Epithelial cell of proximal tubule (primary cell): ENCODE measurements at regions not wholly inside any gene's neighbourhood (a gene's known extent, or its start where the extent isn't known, plus 50 kb on each side); places are given as distances from the start of the nearest gene placed in this dataset.
"Not testable (repeated sequence)": the region's sequence is repeated elsewhere in the genome, so short reads cannot be mapped to it uniquely, and the experiment has no call there.

Experiments used
- DNase-seq: peaks from one replicate; pipeline ENCODE4 v3.0.0-alpha.2; 2011; ENCODE audit warnings: low read depth
- H3K4me3 ChIP-seq: 2 replicates; pipeline ENCODE4 v1.5.1; 2011; ENCODE audit warnings: low read depth, mild to moderate bottlenecking, low read length
- TF ChIP-seq, protein P1 (sequence below): conservative IDR thresholded peaks from 2 replicates; pipeline ENCODE4 v1.5.1; 2012; ENCODE audit warnings: low read depth, mild to moderate bottlenecking, low read length

DNA sequence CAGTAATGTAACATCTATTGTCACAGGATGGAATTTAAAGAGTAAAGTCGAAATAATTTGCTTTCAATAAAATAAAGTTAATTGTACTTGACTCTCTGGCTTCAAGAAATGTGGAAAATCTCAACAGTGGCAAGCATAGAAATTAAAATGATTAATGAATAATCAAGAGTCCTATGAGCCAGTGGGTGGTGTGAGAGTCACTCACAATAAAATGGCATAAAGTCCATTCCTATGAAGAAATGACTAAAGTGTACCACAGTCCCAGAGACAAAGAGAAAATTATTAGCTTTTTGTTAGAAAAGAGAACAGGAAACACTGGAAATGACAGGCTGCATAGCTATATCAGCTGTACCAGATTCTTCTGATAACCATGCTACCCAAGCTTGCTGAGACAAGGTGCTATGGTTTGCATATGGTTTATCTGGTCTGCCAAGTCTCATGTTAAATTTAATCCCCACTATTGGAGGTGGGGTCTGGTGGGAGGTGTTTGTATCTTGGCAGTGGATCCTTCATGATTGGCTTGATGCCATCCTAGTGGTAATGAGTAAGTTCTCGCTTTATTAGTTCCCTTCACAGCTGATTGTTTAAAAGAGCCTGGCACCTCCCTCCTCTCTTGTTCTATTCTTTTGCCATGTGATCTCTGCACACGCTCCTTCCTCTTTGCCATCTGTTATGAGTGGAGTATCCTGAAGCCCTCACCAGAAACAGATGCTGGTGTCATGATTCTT is 647.7 kb upstream of the ITGA1 start:
- no peak for DNase-seq
- TF ChIP-seq, protein P1, sequence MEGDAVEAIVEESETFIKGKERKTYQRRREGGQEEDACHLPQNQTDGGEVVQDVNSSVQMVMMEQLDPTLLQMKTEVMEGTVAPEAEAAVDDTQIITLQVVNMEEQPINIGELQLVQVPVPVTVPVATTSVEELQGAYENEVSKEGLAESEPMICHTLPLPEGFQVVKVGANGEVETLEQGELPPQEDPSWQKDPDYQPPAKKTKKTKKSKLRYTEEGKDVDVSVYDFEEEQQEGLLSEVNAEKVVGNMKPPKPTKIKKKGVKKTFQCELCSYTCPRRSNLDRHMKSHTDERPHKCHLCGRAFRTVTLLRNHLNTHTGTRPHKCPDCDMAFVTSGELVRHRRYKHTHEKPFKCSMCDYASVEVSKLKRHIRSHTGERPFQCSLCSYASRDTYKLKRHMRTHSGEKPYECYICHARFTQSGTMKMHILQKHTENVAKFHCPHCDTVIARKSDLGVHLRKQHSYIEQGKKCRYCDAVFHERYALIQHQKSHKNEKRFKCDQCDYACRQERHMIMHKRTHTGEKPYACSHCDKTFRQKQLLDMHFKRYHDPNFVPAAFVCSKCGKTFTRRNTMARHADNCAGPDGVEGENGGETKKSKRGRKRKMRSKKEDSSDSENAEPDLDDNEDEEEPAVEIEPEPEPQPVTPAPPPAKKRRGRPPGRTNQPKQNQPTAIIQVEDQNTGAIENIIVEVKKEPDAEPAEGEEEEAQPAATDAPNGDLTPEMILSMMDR = no peak
- H3K4me3 ChIP-seq = no peak overlapping the region

DNA sequence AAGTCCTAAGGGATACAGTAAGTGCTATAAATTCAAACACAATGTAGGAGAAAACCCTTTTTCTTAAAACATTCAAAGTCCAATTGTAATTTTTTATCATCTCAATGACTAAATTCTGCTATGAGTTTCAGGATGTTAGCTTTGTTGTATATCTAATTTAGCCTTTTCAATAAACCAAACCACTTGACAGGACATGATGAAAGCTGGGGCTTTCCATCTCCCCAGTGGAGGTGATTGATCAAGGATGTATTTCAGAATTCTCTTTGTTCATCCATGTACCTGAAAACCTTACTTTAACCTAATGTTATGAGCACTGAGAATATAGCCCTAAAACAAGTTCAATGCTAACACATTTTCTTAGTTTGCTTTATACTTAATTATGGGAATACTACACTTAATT is 639.0 kb upstream of the ITGA1 start:
- no peak for DNase-seq
- TF ChIP-seq, protein P1 = no peak
- H3K4me3 ChIP-seq = no peak overlapping the region

DNA sequence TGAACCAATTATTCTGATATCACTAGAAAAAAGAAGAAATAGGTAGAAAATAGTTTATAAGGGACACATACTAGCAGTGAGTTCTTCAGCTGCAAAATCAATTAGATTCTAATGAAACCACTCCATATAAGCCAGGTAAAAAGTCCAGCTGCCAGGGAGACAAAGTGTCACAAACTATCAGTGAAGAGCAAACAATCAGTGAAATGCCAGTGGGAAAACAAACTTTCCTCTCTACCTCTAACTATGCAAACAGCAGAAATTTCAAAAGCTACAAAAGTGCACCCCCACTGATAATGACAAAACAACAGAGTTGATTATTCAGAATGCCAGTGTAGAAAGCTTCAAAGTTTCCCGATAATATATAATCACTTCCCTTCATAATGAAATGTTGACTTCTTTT is 637.2 kb upstream of the ITGA1 start:
- no peak overlapping the region for H3K4me3 ChIP-seq
- no peak for DNase-seq
- TF ChIP-seq, protein P1 = no peak

DNA sequence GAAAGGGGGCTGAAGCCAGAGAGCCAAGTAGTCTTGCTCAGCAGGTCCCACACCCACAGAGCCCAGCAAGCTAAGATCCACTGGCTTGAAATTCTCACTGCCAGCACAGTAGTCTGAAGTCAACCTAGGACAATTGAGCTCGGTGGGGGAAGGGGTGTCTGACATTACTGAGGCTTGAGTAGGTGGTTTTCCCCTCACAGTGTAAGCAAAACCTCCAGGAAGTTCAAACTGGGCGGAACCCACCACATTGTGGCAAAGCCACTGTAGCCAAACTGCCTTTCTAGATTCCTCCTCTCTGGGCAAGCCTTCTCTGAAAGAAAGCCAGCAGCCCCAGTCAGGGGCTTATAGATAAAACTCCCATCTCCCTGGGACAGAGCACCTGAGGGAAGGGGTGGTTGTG is 630.9 kb upstream of the ITGA1 start:
- not testable (repeated sequence) for DNase-seq, H3K4me3 ChIP-seq

DNA sequence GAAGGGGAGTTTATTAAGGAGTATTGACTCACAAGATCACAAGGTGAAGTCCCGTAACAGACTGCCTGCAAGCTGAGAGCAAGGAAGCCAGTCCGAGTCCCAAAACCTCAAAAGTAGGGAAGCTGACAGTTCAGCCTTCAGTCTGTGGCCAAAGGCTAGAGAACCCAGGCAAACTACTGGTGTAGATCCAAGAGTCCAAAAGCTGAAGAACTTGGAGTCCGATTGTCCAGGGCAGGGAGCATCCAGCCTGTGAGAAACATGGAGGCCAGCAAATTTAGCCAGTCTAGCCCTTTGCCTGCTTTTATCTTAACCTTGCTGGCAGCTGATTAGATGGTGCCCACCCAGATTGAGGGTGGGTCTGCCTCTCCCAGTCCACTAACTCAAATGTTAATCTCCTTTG is 621.9 kb upstream of the ITGA1 start:
- not testable (repeated sequence) for DNase-seq, H3K4me3 ChIP-seq

DNA sequence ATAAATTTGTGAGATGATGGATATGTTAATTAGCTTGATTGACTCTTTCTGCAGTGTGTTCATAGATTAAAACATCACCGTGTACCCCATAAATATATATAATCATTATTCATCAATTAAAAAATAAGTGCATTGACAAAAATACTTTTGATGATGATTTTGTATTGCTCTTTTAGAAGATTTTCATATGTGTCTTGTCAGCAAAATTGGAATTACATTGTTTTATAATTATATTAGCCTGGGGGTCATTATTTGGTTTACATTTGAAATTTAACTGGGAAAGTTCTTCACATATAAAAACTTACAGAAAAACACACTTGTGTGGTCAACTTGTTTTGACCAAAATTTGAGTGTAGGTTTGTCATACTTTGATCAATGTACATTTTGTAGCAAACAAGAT is 614.6 kb upstream of the ITGA1 start:
- no peak for DNase-seq
- TF ChIP-seq, protein P1 = no peak
- no peak overlapping the region for H3K4me3 ChIP-seq

DNA sequence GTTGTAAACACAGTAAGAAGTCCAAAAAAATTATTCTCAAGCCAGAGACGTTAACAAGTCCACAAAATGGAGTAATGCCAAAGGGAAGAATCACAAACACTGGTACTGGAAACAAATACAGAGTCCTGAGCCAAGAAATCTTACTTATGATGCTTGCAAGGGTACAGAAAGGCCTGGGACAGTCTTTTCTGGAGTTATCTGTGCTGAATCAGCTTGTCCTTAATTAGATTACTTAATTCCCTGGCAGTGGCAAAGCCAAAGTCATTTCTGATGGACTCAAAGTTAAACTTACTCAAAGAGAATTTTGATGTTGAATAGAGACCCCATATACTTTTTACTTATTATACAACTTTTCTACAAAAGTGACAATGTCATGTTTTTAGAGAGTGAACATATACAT is 610.5 kb upstream of the ITGA1 start:
- no peak overlapping the region for H3K4me3 ChIP-seq
- TF ChIP-seq, protein P1 = no peak
- no peak for DNase-seq

DNA sequence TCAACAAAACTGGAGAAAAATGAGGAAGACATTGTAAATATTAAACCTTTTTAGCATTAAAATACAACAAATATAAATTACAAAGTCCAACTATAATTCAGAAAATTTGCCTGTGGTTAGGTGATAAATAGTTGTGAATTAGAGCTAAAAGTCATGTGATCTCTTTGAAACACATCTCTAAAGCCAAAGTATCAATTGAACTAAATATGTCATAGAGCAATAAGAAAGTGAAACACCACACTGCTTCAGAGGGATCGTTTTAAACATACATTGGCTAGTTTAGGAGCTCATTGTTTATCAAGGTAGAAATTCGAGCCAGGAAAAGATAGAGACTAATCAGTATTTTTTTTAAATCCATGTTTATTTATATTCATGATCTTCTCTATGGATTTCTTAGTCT is 606.3 kb upstream of the ITGA1 start:
- H3K4me3 ChIP-seq = no peak overlapping the region
- no peak for DNase-seq
- TF ChIP-seq, protein P1 = no peak
